ENCODE measurements at regions not wholly inside any gene's neighbourhood (a gene's known extent, or its start where the extent isn't known, plus 50 kb on each side); places are given as distances from the start of the nearest gene placed in this dataset.
A peak's percentile ranks its signal among the peaks of the same experiment; 100 is the strongest.
"Not testable (repeated sequence)": the region's sequence is repeated elsewhere in the genome, so short reads cannot be mapped to it uniquely, and the experiment has no call there.

DNA sequence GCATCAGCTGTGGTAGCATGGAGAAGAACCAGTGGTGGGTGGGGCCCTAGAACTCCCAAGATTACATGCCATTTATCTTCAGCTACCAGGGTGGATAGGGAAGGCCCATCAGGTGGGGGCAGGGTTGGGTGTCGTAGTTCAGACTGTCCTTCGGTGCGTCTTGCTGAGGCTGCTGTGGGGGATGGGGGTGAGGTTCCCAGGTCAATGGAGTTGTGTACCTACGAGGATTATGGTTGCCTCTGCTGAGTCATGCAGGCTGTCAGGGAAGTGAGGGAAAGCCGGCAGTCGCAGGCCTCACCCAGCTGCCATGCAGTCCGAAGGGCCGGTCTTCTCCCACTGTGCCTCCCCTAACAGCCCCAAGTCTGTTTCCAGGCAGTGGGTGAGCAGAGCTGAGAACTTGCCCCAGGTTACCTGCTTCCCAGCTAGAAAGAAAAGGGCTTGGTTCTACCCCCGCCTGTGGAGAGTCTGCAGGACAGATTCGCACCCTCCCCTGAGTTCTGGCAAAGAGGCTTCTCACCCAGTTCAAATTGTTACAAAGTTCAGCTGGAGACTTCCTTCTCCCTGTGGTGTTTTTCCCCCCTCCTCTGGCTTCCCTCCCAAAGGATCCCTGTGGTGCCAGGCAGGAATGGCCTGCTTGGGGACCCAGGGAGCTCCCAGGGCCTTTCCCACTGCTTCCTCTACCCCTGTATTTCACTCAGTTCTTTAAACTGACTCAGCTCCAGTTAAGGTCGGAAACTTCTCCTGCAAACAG, 342.7 kb downstream of the KLF13 start:
- H3K4me1 Mint-ChIP-seq; H3K27me3 ChIP-seq (ENCODE audit: insufficient read depth, low read length); H3K4me3 ChIP-seq (ENCODE audit: low read length in 2 of 2); H3K9me3 ChIP-seq (ENCODE audit: control insufficient read depth in 1 of 2, low read length in 2 of 2); H3K27ac Mint-ChIP-seq; POLR2A ChIA-PET (ENCODE audit: partially characterized antibody); H3K27ac ChIP-seq (ENCODE audit: low read depth, low read length); H3K36me3 ChIP-seq (ENCODE audit: insufficient read depth, low read length); H3K36me3 Mint-ChIP-seq; DNase-seq; H3K4me1 ChIP-seq (ENCODE audit: insufficient read depth, low read length); CTCF ChIA-PET (ENCODE audit: partially characterized antibody); intact Hi-C loops (cut with micrococcal nuclease); H3K4me3 Mint-ChIP-seq: not testable (repeated sequence)
- Mint-ChIP-seq H3K27me3 (peaks cover 12 to 13% of the 10 kb centered on the region in 2 donors), H3K9me3 (peaks cover 0 to 14% (median under 1%) of the 10 kb centered on the region in 8 donors)

DNA sequence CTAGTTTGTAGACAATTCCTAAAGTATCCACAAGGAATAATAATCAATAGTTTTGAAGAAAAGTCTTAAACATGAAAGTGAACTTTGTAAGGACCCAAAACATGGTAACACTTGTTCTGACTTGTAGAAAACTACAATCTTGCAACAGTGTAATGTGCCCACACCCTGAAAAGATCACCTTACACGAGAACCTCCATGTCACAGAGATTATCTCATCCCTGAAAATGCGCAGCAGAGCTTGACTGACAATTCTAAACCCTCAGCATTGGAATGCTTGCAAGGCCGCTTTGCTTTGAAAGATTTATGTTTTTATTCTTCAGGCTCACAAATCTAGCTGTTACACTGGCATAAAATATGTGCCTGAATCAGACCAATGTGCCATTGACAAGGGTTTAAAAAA, 346.6 kb downstream of the KLF13 start:
- H3K27me3 Mint-ChIP-seq, result peaks cover 5 to 10% of the 10 kb centered on the region in 2 donors
- H3K4me3 ChIP-seq (ENCODE audit: low read length in 2 of 2); H3K4me1 Mint-ChIP-seq; H3K27me3 ChIP-seq (ENCODE audit: insufficient read depth, low read length); H3K36me3 ChIP-seq (ENCODE audit: insufficient read depth, low read length); H3K4me1 ChIP-seq (ENCODE audit: insufficient read depth, low read length); H3K4me3 Mint-ChIP-seq; POLR2A ChIA-PET (ENCODE audit: partially characterized antibody); H3K36me3 Mint-ChIP-seq; H3K27ac ChIP-seq (ENCODE audit: low read depth, low read length); H3K27ac Mint-ChIP-seq; CTCF ChIA-PET (ENCODE audit: partially characterized antibody); H3K9me3 ChIP-seq (ENCODE audit: control insufficient read depth in 1 of 2, low read length in 2 of 2); DNase-seq: not testable (repeated sequence)
- peaks cover 0 to 15% (median 0%) of the 10 kb centered on the region in 8 donors for H3K9me3 Mint-ChIP-seq
- intact Hi-C loops (cut with micrococcal nuclease), result loop anchor here (10.0 kb wide), 1 partner anchor 938 kb away; no protein-coding TSS in a partner anchor

DNA sequence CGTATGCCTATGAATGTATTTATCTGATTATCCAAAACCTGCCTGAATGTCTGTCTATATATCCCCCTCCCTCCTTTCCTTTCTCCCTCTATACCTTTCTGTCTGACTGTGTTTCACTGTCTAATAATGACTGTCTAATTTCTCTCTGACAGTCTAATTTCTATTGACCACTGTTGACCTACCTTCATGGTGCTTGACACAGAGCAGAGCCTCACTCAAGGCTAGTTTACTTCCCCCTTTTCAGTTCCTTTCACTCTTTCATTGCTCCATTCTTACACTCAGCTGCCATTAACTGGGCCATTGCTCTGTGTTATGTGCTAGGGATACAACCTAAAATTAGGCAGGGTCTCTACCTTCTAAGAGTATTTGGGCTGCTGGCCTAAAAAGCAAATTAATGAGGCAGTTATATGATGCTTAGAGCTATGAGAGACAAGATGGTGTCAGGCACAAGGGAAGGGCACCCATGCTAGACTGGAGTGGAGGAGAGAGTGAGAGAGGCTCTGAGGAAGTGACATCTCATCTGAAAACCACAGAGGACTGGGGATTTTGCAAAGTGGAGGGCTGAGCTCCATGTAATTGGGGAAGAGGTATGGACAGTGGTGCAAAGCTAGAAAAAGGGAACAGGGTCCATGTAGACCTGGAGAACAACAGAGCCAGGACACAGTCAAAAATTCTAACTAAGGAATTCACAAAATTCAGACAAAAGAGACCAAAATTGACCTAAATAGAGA, 348.6 kb upstream of the CHRNA7 start:
- H3K27ac ChIP-seq (ENCODE audit: low read depth, low read length); H3K4me3 ChIP-seq (ENCODE audit: low read length in 2 of 2); H3K4me1 Mint-ChIP-seq; H3K27ac Mint-ChIP-seq; H3K4me1 ChIP-seq (ENCODE audit: insufficient read depth, low read length); POLR2A ChIA-PET (ENCODE audit: partially characterized antibody); H3K9me3 Mint-ChIP-seq; H3K27me3 Mint-ChIP-seq; H3K36me3 ChIP-seq (ENCODE audit: insufficient read depth, low read length); H3K36me3 Mint-ChIP-seq; H3K9me3 ChIP-seq (ENCODE audit: control insufficient read depth in 1 of 2, low read length in 2 of 2); CTCF ChIA-PET (ENCODE audit: partially characterized antibody); H3K4me3 Mint-ChIP-seq; DNase-seq; intact Hi-C loops (cut with micrococcal nuclease); H3K27me3 ChIP-seq (ENCODE audit: insufficient read depth, low read length): not testable (repeated sequence)

DNA sequence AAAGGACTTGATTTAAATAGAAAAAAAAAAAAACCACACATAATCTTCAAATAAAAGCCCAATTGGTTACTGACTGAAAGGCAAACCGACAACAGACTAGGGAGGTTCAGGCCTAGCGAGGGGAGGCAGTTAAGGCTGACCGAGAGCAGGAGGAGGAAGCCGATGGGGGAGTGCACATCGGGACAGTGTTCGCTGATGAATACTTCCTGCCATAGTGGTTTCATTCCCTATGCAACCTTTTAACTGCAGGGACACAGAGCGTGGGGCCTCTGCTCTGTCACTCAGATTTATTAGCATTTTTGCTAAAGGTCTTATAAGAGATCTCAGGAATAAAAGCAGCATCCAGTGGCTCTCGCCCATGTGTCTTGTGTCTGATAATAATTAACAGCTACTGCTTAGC, 343.2 kb upstream of the CHRNA7 start:
- H3K4me3 ChIP-seq (ENCODE audit: low read length in 2 of 2); H3K9me3 ChIP-seq (ENCODE audit: control insufficient read depth in 1 of 2, low read length in 2 of 2); CTCF ChIA-PET (ENCODE audit: partially characterized antibody); POLR2A ChIA-PET (ENCODE audit: partially characterized antibody); H3K4me3 Mint-ChIP-seq; H3K27ac Mint-ChIP-seq; H3K27me3 Mint-ChIP-seq; H3K9me3 Mint-ChIP-seq; H3K27ac ChIP-seq (ENCODE audit: low read depth, low read length); DNase-seq; H3K4me1 ChIP-seq (ENCODE audit: insufficient read depth, low read length); intact Hi-C loops (cut with micrococcal nuclease); H3K4me1 Mint-ChIP-seq; H3K27me3 ChIP-seq (ENCODE audit: insufficient read depth, low read length); H3K36me3 Mint-ChIP-seq; H3K36me3 ChIP-seq (ENCODE audit: insufficient read depth, low read length): not testable (repeated sequence)

DNA sequence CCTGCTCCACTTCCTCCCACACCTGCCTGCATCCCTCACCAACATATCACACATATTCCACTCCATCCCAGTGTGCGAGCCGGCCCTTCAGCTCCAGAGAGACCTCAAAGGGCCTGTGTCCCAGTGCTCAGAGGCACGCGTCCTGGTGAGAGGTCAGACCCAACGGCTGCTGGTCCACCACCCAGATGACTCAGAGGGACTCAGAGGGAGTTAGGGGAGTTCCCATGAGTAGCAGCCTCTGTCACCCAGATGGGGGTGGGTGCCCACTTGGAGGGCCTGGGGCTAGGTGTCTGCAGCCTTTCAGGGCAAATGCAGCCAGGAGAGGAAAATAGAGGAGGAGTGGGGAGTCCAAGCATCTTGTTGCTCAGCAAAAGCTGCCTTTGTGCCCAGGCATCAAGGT, 333.8 kb upstream of the CHRNA7 start:
- H3K4me1 ChIP-seq (ENCODE audit: insufficient read depth, low read length); CTCF ChIA-PET (ENCODE audit: partially characterized antibody); H3K36me3 Mint-ChIP-seq; H3K27me3 Mint-ChIP-seq; H3K9me3 Mint-ChIP-seq; POLR2A ChIA-PET (ENCODE audit: partially characterized antibody); H3K27ac Mint-ChIP-seq; H3K4me3 ChIP-seq (ENCODE audit: low read length in 2 of 2); H3K27ac ChIP-seq (ENCODE audit: low read depth, low read length); intact Hi-C loops (cut with micrococcal nuclease); H3K4me1 Mint-ChIP-seq; DNase-seq; H3K9me3 ChIP-seq (ENCODE audit: control insufficient read depth in 1 of 2, low read length in 2 of 2); H3K4me3 Mint-ChIP-seq; H3K36me3 ChIP-seq (ENCODE audit: insufficient read depth, low read length); H3K27me3 ChIP-seq (ENCODE audit: insufficient read depth, low read length): not testable (repeated sequence)

DNA sequence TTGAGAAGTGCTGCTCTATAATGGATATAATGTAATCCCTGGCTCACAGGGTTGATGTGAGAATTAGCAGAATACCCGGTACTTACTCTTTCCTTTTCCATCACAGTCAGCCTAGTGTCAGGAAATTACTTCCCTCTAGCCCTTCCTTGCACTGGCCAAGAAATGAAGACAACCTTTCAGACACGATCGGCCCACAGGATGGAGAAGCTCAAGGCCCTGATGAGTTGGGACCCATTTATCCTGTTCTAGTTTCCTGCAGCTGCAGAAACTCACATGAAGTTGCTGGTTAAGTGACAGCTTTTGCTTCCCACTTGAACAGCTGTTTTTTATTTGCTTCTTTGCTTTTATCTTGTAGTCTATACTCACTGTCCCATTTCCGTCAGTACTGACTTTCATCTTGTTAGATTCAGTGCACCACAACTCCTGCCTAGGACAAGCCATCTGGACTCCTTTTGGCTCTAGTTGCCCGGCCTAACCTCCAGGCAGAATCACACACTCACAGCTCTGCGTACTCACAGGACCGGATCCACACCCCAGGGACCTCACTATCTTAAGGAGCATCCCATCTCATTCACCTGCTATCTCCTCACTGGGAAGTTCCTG, 325.1 kb upstream of the CHRNA7 start:
- H3K36me3 Mint-ChIP-seq; H3K4me1 ChIP-seq (ENCODE audit: insufficient read depth, low read length); H3K9me3 Mint-ChIP-seq; H3K27me3 Mint-ChIP-seq; H3K9me3 ChIP-seq (ENCODE audit: control insufficient read depth in 1 of 2, low read length in 2 of 2); intact Hi-C loops (cut with micrococcal nuclease); H3K27me3 ChIP-seq (ENCODE audit: insufficient read depth, low read length); DNase-seq; H3K27ac ChIP-seq (ENCODE audit: low read depth, low read length); H3K4me1 Mint-ChIP-seq; H3K36me3 ChIP-seq (ENCODE audit: insufficient read depth, low read length); H3K27ac Mint-ChIP-seq; H3K4me3 Mint-ChIP-seq; CTCF ChIA-PET (ENCODE audit: partially characterized antibody); H3K4me3 ChIP-seq (ENCODE audit: low read length in 2 of 2); POLR2A ChIA-PET (ENCODE audit: partially characterized antibody): not testable (repeated sequence)

DNA sequence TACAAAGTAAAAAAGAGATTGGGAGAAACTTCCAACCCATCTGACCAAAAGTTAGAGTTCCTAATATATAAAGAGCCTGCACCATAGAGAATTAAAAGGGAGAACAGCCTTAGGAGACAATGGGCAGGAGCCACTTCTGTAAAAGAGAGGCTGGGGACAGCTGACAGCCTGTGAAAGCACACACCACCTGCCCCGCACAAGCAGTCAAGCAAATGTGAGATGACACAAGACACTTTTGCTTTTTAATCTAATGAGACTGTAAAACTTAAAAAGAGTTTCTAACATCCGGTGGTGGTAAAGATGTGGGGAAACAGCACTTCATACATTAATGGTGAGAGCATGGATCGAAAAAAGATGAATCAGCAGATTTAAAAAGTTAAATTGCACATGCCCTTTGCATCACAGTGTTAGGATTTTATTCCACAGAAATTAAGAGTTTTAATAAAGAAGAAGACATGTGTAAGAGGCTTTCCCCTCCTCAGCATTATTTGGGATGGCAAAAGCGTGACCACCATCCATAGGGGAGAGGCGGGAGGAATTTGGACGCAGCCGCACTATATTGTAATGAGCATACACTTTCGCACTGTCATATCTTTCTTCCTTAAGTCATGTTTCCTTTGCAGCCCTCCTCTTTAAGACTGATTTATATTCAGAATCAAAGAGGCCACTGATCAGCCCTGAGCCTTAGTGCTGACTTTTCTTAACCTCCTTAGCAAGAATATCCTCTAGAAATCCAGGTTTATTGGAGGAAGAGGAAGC, 322.2 kb upstream of the CHRNA7 start:
- H3K4me3 ChIP-seq (ENCODE audit: low read length in 2 of 2); POLR2A ChIA-PET (ENCODE audit: partially characterized antibody); H3K27me3 Mint-ChIP-seq; H3K4me1 Mint-ChIP-seq; H3K36me3 ChIP-seq (ENCODE audit: insufficient read depth, low read length); intact Hi-C loops (cut with micrococcal nuclease); H3K27ac Mint-ChIP-seq; CTCF ChIA-PET (ENCODE audit: partially characterized antibody); H3K27me3 ChIP-seq (ENCODE audit: insufficient read depth, low read length); H3K27ac ChIP-seq (ENCODE audit: low read depth, low read length); H3K4me3 Mint-ChIP-seq; H3K9me3 ChIP-seq (ENCODE audit: control insufficient read depth in 1 of 2, low read length in 2 of 2); H3K9me3 Mint-ChIP-seq; H3K4me1 ChIP-seq (ENCODE audit: insufficient read depth, low read length); H3K36me3 Mint-ChIP-seq: not testable (repeated sequence)
- peak in 1 of 5 donors; percentile 0 for DNase-seq
